ENCODE measurements at regions not wholly inside any gene's neighbourhood (a gene's known extent, or its start where the extent isn't known, plus 50 kb on each side); places are given as distances from the start of the nearest gene placed in this dataset.

DNA sequence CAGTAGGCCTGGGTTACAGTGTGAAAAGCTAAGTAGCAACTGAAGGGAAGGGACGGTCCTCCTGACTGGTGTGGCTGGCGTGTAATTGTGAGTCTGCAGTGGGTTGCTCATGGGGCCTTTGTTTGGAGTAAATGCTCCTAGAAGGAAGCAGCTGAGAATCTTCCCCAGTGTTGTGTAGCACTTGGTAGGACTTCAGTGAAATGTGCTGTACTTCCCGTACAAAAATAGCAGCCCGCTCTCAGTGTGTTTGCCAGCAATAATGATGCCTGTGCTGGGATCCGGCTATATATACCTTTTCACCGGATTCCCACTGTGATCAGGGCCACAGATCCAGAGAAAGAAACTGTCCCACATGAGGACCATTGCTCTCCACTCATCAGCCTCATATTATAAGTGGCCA is 175.7 kb upstream of the NTM start:
- TF ChIP-seq, protein P1, sequence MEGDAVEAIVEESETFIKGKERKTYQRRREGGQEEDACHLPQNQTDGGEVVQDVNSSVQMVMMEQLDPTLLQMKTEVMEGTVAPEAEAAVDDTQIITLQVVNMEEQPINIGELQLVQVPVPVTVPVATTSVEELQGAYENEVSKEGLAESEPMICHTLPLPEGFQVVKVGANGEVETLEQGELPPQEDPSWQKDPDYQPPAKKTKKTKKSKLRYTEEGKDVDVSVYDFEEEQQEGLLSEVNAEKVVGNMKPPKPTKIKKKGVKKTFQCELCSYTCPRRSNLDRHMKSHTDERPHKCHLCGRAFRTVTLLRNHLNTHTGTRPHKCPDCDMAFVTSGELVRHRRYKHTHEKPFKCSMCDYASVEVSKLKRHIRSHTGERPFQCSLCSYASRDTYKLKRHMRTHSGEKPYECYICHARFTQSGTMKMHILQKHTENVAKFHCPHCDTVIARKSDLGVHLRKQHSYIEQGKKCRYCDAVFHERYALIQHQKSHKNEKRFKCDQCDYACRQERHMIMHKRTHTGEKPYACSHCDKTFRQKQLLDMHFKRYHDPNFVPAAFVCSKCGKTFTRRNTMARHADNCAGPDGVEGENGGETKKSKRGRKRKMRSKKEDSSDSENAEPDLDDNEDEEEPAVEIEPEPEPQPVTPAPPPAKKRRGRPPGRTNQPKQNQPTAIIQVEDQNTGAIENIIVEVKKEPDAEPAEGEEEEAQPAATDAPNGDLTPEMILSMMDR (IDR thresholded peaks at IDR 0.05) = no peak
- no peak for TF ChIP-seq EZH2phosphoT487 (IDR thresholded peaks at IDR 0.05)
- TF ChIP-seq EZH2 (IDR thresholded peaks at IDR 0.05) = no peak
